ENCODE measurements at regions not wholly inside any gene's neighbourhood (a gene's known extent, or its start where the extent isn't known, plus 50 kb on each side); places are given as distances from the start of the nearest gene placed in this dataset.

- no peak for DNase-seq (ENCODE audit: low spot score in 2 of 2)
- TF ChIP-seq CTCF (IDR thresholded peaks at IDR 0.05) (no peak), POLR2A (IDR thresholded peaks at IDR 0.05) (no peak)
- intact Hi-C loops (cut with DNase I; ENCODE audit: low total_unique reads) = no loop called here
- H3K4me3 ChIP-seq (ENCODE audit: low read depth, poor library complexity, severe bottlenecking) = no peak overlapping the region
Measured at GRCh38 chr12:5345534-5345933, 86.4 kb upstream of the NTF3 start.

- 26 to 64% methylated on average over 3 of the region's 3 CpGs for WGBS, 2 donors
- TF ChIP-seq POLR2A (IDR thresholded peaks at IDR 0.05) = no peak
- H3K4me3 ChIP-seq (ENCODE audit: low read depth, poor library complexity, severe bottlenecking) = no peak overlapping the region
- intact Hi-C loops (cut with DNase I; ENCODE audit: low total_unique reads) = no loop called here
- no peak for DNase-seq (ENCODE audit: low spot score in 2 of 2)
Measured at GRCh38 chr12:5348057-5348456, 83.9 kb upstream of the NTF3 start.

GRCh38 chr12:5348491-5348890 lies 83.4 kb upstream of the NTF3 start:
- intact Hi-C loops (cut with DNase I; ENCODE audit: low total_unique reads) = no loop called here
- no peak for DNase-seq (ENCODE audit: low spot score in 2 of 2)
- H3K4me3 ChIP-seq (ENCODE audit: low read depth, poor library complexity, severe bottlenecking) = no peak overlapping the region
- 61% methylated on average over 4 of the region's 4 CpGs for WGBS, 2 donors
- no peak for TF ChIP-seq POLR2A (IDR thresholded peaks at IDR 0.05)
- TF ChIP-seq CTCF (IDR thresholded peaks at IDR 0.05) = no peak

GRCh38 chr12:5364036-5364770 lies 67.7 kb upstream of the NTF3 start:
- intact Hi-C loops (cut with DNase I; ENCODE audit: low total_unique reads) = no loop called here
- TF ChIP-seq POLR2A (IDR thresholded peaks at IDR 0.05) = no peak
- no peak for TF ChIP-seq CTCF (IDR thresholded peaks at IDR 0.05)
- no peak overlapping the region for H3K4me3 ChIP-seq (ENCODE audit: low read depth, poor library complexity, severe bottlenecking)
- WGBS, 2 donors = 86 to 87% methylated on average over 5 of the region's 5 CpGs
- no peak for DNase-seq (ENCODE audit: low spot score in 2 of 2)

GRCh38 chr12:5369298-5369697 lies 62.6 kb upstream of the NTF3 start:
- WGBS, 2 donors = 45 to 63% methylated on average over 6 of the region's 6 CpGs
- DNase-seq (ENCODE audit: low spot score in 2 of 2) = no peak
- intact Hi-C loops (cut with DNase I; ENCODE audit: low total_unique reads) = no loop called here
- TF ChIP-seq POLR2A (IDR thresholded peaks at IDR 0.05) (no peak), CTCF (IDR thresholded peaks at IDR 0.05) (no peak)
- H3K4me3 ChIP-seq (ENCODE audit: low read depth, poor library complexity, severe bottlenecking) = no peak overlapping the region

- DNase-seq (ENCODE audit: low spot score in 2 of 2) = no peak
- no peak overlapping the region for H3K4me3 ChIP-seq (ENCODE audit: low read depth, poor library complexity, severe bottlenecking)
- intact Hi-C loops (cut with DNase I; ENCODE audit: low total_unique reads) = no loop called here
- WGBS, 2 donors = 77 to 80% methylated on average over 3 of the region's 3 CpGs
- TF ChIP-seq POLR2A (IDR thresholded peaks at IDR 0.05) (no peak), CTCF (IDR thresholded peaks at IDR 0.05) (no peak)
Measured at GRCh38 chr12:5371631-5372030, 60.3 kb upstream of the NTF3 start.

Data from lower leg skin (tissue), 4 donors.